ENCODE measurements at regions not wholly inside any gene's neighbourhood (a gene's known extent, or its start where the extent isn't known, plus 50 kb on each side); places are given as distances from the start of the nearest gene placed in this dataset.
A peak's percentile ranks its signal among the peaks of the same experiment; 100 is the strongest.

- Mint-ChIP-seq H3K36me3 (no peaks in the 10 kb centered on the region), H3K27ac (peak overlapping the region; percentile 84), H3K4me1 (peaks cover 37% of the 10 kb centered on the region), H3K9me3 (no peaks in the 10 kb centered on the region), H3K4me3 (no peak overlapping the region), H3K27me3 (ENCODE audit: low read depth) (no peaks in the 10 kb centered on the region)
- no peak for TF ChIP-seq CTCF (IDR thresholded peaks at IDR 0.05; ENCODE audit: unreplicated experiment)
- DNase-seq (ENCODE audit: low spot score in 2 of 2, unreplicated experiment in 2 of 2): no peak
These were observed 264.0 kb upstream of the DPH6 start for GRCh38 chr15:35810007-35810406.

- no peak for DNase-seq (ENCODE audit: low spot score in 2 of 2, unreplicated experiment in 2 of 2)
- H3K9me3 Mint-ChIP-seq: peaks cover 5% of the 10 kb centered on the region
- no peak for TF ChIP-seq CTCF (IDR thresholded peaks at IDR 0.05; ENCODE audit: unreplicated experiment)
- H3K4me3 Mint-ChIP-seq: no peak overlapping the region
- no peaks in the 10 kb centered on the region for H3K36me3 Mint-ChIP-seq
- H3K27ac Mint-ChIP-seq: no peak overlapping the region
- H3K27me3 Mint-ChIP-seq (ENCODE audit: low read depth): no peaks in the 10 kb centered on the region
- peaks cover 37% of the 10 kb centered on the region for H3K4me1 Mint-ChIP-seq
These were observed 267.6 kb upstream of the DPH6 start for GRCh38 chr15:35813573-35813972.

DNA sequence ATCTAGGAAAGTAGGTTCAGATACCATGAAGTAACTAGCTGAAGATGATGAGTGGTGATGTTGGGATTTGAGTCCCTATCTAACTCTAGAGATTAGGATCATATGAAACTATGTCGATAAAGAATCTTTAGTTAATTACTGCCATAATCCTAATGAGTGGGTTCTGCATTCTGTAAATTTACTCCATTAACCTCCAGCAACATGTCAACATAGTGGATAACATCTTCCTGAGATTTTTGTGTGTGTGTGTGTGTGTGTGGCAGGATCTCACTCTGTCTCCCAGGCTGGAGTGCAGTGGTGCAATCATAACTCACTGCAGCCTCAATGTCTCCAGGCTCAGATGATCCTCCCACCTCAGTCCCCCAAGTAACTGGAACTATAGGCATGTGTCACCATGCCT is 272.9 kb upstream of the DPH6 start:
- Mint-ChIP-seq H3K4me3 (no peak overlapping the region), H3K4me1 (peaks cover 14% of the 10 kb centered on the region), H3K36me3 (no peaks in the 10 kb centered on the region), H3K27ac (no peak overlapping the region), H3K27me3 (ENCODE audit: low read depth) (no peaks in the 10 kb centered on the region), H3K9me3 (peaks cover 14% of the 10 kb centered on the region)
- no peak for TF ChIP-seq CTCF (IDR thresholded peaks at IDR 0.05; ENCODE audit: unreplicated experiment)
- no peak for DNase-seq (ENCODE audit: low spot score in 2 of 2, unreplicated experiment in 2 of 2)

GRCh38 chr15:35822153-35822552 is 276.2 kb upstream of the DPH6 start:
- no peak for TF ChIP-seq CTCF (IDR thresholded peaks at IDR 0.05; ENCODE audit: unreplicated experiment)
- Mint-ChIP-seq H3K4me1 (peaks cover 25% of the 10 kb centered on the region), H3K27ac (no peak overlapping the region), H3K36me3 (no peaks in the 10 kb centered on the region), H3K9me3 (peaks cover 23% of the 10 kb centered on the region), H3K27me3 (ENCODE audit: low read depth) (no peaks in the 10 kb centered on the region), H3K4me3 (no peak overlapping the region)
- DNase-seq (ENCODE audit: low spot score in 2 of 2, unreplicated experiment in 2 of 2): no peak

DNA sequence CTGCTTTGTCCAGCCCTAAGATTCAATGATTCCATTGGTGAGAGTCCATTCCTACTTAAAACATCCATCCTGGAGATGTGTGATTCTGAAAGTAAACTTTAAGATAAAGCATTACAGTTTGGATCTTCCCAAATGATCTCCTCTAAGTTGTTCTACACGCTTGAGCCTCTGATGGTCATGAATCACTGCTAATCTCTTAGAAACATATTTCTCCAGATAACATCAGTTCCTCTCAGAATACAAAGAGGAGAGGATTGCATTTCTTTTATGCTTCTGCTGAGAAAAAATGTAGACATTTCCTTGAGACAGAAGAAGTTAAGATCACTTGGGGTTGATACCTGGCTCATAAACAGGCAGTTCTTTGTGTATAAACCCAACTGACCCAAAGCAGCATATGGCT is 281.2 kb upstream of the DPH6 start:
- Mint-ChIP-seq H3K4me1 (peaks cover 45% of the 10 kb centered on the region), H3K9me3 (peaks cover 28% of the 10 kb centered on the region), H3K4me3 (no peak overlapping the region), H3K36me3 (peaks cover 4% of the 10 kb centered on the region), H3K27me3 (ENCODE audit: low read depth) (no peaks in the 10 kb centered on the region), H3K27ac (peak overlapping the region; percentile 90)
- DNase-seq (ENCODE audit: low spot score in 2 of 2, unreplicated experiment in 2 of 2): no peak
- TF ChIP-seq CTCF (IDR thresholded peaks at IDR 0.05; ENCODE audit: unreplicated experiment): no peak

DNA sequence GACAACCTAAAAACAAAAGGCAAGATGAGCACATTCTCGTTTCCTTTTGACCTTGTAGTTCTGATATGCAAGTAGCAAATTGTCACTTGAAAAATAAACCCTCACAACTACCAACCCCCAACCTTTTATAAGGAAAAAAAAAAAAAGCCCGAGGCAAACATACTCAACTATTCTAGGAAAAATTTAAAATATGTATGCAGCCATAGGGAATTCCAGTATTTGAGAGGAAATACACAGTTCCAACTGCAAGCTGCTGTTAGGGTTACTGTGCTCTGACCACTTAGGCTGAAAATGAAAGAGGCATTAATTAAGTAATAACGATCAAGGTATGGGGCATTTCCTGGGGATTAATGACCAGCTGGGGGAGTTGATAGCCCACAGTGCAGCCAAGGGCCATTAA is 281.9 kb upstream of the DPH6 start:
- peaks cover 31% of the 10 kb centered on the region for H3K9me3 Mint-ChIP-seq
- H3K4me3 Mint-ChIP-seq: no peak overlapping the region
- H3K36me3 Mint-ChIP-seq: peaks cover 4% of the 10 kb centered on the region
- DNase-seq (ENCODE audit: low spot score in 2 of 2, unreplicated experiment in 2 of 2): no peak
- TF ChIP-seq CTCF (IDR thresholded peaks at IDR 0.05; ENCODE audit: unreplicated experiment): no peak
- H3K27me3 Mint-ChIP-seq (ENCODE audit: low read depth): no peaks in the 10 kb centered on the region
- H3K27ac Mint-ChIP-seq: peak overlapping the region; percentile 90
- H3K4me1 Mint-ChIP-seq: peaks cover 40% of the 10 kb centered on the region

All from mesothelial cell of epicardium (in vitro differentiated cells).